ENCODE measurements at regions not wholly inside any gene's neighbourhood (a gene's known extent, or its start where the extent isn't known, plus 50 kb on each side); places are given as distances from the start of the nearest gene placed in this dataset.

- Mint-ChIP-seq H3K27me3 (no peaks in the 10 kb centered on the region), H3K4me3 (no peak overlapping the region), H3K27ac (no peak overlapping the region), H3K9me3 (ENCODE audit: low read depth) (no peaks in the 10 kb centered on the region), H3K4me1 (ENCODE audit: low read depth) (no peaks in the 10 kb centered on the region), H3K36me3 (no peaks in the 10 kb centered on the region)
Observed at GRCh38 chr10:121041499-121041898, 190.3 kb downstream of the WDR11 start.

DNA sequence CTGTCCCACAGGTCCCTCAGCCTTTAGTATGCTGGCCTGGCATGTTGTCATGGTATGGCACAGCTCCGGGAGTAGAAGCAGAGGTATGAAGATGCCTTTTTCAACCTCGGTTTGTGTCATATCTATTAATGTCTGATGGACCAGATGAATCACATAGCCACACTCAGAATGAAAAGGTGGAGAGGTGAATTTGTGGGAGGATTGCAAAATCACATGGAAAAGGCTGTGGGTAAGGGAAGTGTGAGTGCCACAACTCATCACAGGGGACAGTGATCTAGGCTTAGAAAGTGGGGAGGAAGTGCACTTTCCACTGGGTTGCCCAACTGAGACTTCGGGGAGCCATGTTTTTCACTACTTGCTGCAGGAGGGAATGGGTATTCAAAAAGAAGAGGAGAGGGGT, 190.7 kb downstream of the WDR11 start:
- Mint-ChIP-seq H3K4me3 (no peak overlapping the region), H3K27ac (no peak overlapping the region), H3K4me1 (ENCODE audit: low read depth) (no peaks in the 10 kb centered on the region), H3K36me3 (no peaks in the 10 kb centered on the region), H3K27me3 (no peaks in the 10 kb centered on the region), H3K9me3 (ENCODE audit: low read depth) (no peaks in the 10 kb centered on the region)

- H3K27ac Mint-ChIP-seq, result no peak overlapping the region
- no peaks in the 10 kb centered on the region for H3K36me3 Mint-ChIP-seq
- no peaks in the 10 kb centered on the region for H3K4me1 Mint-ChIP-seq (ENCODE audit: low read depth)
- no peaks in the 10 kb centered on the region for H3K9me3 Mint-ChIP-seq (ENCODE audit: low read depth)
- H3K4me3 Mint-ChIP-seq, result no peak overlapping the region
- no peaks in the 10 kb centered on the region for H3K27me3 Mint-ChIP-seq
Observed at GRCh38 chr10:121042342-121042741, 191.2 kb downstream of the WDR11 start.

- no peak overlapping the region for H3K4me3 Mint-ChIP-seq
- no peaks in the 10 kb centered on the region for H3K36me3 Mint-ChIP-seq
- no peaks in the 10 kb centered on the region for H3K4me1 Mint-ChIP-seq (ENCODE audit: low read depth)
- H3K27me3 Mint-ChIP-seq, result peaks cover 1% of the 10 kb centered on the region
- no peaks in the 10 kb centered on the region for H3K9me3 Mint-ChIP-seq (ENCODE audit: low read depth)
- H3K27ac Mint-ChIP-seq, result no peak overlapping the region
Observed at GRCh38 chr10:121043124-121043849, 192.1 kb downstream of the WDR11 start.

DNA sequence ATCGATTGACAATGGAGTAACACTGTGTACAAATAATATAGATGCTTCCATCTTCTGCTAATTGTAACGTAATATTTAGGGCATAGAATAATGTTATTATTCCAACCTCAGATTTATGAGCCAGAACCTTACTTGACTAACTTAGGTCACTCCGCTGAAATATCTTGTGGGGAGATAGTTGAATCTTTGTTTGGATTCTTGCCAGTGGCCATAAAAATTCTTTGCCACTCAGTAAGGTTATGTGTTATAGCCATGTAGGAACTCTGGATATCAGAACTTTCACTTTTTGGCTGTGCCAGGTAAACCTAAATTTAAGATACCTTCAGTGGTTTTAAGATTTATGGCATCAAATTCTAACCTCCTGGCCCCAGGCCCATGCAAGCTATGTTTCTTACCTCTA, 197.6 kb downstream of the WDR11 start:
- Mint-ChIP-seq H3K9me3 (ENCODE audit: low read depth) (no peaks in the 10 kb centered on the region), H3K4me1 (ENCODE audit: low read depth) (no peaks in the 10 kb centered on the region), H3K27ac (no peak overlapping the region), H3K4me3 (no peak overlapping the region), H3K36me3 (no peaks in the 10 kb centered on the region), H3K27me3 (peaks cover 1% of the 10 kb centered on the region)

GRCh38 chr10:121049489-121049888, 198.3 kb downstream of the WDR11 start:
- Mint-ChIP-seq H3K27me3 (peaks cover 1% of the 10 kb centered on the region), H3K36me3 (no peaks in the 10 kb centered on the region), H3K4me1 (ENCODE audit: low read depth) (no peaks in the 10 kb centered on the region), H3K27ac (no peak overlapping the region), H3K4me3 (no peak overlapping the region), H3K9me3 (ENCODE audit: low read depth) (no peaks in the 10 kb centered on the region)

- H3K27ac Mint-ChIP-seq, result no peak overlapping the region
- H3K4me3 Mint-ChIP-seq, result no peak overlapping the region
- H3K4me1 Mint-ChIP-seq (ENCODE audit: low read depth), result no peaks in the 10 kb centered on the region
- no peaks in the 10 kb centered on the region for H3K9me3 Mint-ChIP-seq (ENCODE audit: low read depth)
- no peaks in the 10 kb centered on the region for H3K36me3 Mint-ChIP-seq
- H3K27me3 Mint-ChIP-seq, result peaks cover 1% of the 10 kb centered on the region
Observed at GRCh38 chr10:121049923-121050322, 198.8 kb downstream of the WDR11 start.

DNA sequence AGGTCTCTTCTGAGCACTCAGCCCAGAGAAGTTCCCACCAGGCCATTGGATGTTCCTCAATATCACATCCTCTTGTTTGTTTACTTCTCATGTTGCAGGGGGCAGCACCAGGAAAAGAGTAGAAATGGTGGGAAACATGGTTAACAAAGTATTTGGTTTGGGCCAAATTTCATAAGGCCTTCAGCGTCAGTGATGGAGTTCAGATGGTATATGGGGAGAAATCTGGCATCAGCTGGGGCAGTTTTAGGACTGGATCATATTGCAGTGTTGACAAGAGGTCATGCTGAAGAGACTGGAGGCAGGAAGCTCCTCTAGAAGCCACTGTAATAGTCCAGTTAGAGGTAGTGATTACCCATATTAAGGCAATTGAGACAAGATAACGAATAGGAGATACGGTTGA, 200.0 kb downstream of the WDR11 start:
- H3K9me3 Mint-ChIP-seq (ENCODE audit: low read depth), result no peaks in the 10 kb centered on the region
- H3K4me1 Mint-ChIP-seq (ENCODE audit: low read depth), result no peaks in the 10 kb centered on the region
- peaks cover 1% of the 10 kb centered on the region for H3K27me3 Mint-ChIP-seq
- H3K27ac Mint-ChIP-seq, result no peak overlapping the region
- H3K36me3 Mint-ChIP-seq, result no peaks in the 10 kb centered on the region
- H3K4me3 Mint-ChIP-seq, result no peak overlapping the region

DNA sequence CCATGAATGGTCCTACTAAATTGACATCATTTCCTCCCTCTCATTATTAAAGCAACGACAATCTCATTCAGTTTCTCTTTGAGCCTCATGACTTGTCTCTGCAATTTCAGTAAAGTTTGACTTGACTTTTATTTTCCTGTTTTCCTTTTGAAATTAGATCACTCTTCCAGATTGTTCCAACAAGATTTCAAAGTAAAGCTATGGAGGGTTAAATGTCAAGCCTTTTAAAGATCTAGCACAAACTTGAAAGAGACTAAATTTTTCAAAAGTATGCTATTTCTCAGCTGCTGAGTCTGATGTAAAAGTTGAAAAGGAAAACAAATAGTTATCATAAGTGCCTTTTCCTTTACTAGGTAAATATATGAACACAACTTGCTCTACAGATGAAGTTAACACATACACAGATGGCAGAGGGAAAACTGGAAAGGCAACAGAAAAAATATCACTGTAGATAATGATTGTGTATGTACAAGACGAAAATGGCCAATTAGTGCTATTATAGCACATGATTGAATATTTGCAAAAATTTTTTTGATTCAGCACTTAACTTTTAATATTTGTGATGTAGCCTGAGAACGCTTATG, 200.6 kb downstream of the WDR11 start:
- H3K36me3 Mint-ChIP-seq, result no peaks in the 10 kb centered on the region
- H3K27ac Mint-ChIP-seq, result no peak overlapping the region
- H3K27me3 Mint-ChIP-seq, result peaks cover 1% of the 10 kb centered on the region
- no peak overlapping the region for H3K4me3 Mint-ChIP-seq
- no peaks in the 10 kb centered on the region for H3K4me1 Mint-ChIP-seq (ENCODE audit: low read depth)
- H3K9me3 Mint-ChIP-seq (ENCODE audit: low read depth), result no peaks in the 10 kb centered on the region

DNA sequence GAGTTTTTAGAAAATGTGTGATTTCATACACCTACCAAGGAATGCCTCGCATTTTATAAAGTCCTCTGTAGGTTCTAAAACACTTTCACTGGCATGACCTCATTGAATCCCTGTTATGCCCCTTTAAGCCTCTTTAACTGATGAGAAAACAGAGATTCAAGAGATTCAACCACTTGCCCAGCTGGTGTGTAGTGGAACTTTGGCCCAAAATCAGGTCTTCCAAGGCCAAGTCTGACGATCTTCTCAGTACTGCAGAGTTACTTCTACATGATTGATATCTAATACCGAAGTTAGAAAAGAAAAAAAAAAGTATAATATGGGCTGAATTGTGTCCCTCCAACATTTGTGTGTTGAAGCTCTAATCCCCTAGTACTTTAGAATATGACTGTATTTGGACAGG, 202.0 kb downstream of the WDR11 start:
- H3K4me3 Mint-ChIP-seq, result no peak overlapping the region
- no peaks in the 10 kb centered on the region for H3K27me3 Mint-ChIP-seq
- H3K4me1 Mint-ChIP-seq (ENCODE audit: low read depth), result no peaks in the 10 kb centered on the region
- H3K27ac Mint-ChIP-seq, result no peak overlapping the region
- H3K36me3 Mint-ChIP-seq, result no peaks in the 10 kb centered on the region
- no peaks in the 10 kb centered on the region for H3K9me3 Mint-ChIP-seq (ENCODE audit: low read depth)

DNA sequence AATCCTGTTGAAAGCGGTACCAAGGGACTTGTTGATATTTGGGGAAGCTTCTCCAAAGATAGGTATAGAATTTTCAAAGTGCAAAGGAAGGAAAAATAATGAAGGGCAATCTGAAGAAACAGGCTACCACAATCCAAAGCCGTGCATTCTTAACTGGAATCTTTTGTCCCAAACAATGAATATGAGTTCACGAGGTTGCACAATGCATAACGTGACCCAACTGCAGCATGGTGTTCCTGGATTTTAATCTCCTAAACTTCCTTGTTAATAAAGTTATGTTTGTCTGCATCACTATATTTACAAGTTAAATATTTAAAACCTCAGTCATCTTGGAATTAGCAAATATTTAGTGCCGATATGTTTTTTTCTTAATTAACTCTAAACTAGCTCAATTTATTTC, 203.7 kb downstream of the WDR11 start:
- Mint-ChIP-seq H3K27ac (no peak overlapping the region), H3K4me1 (ENCODE audit: low read depth) (no peaks in the 10 kb centered on the region), H3K36me3 (no peaks in the 10 kb centered on the region), H3K27me3 (peaks cover 1% of the 10 kb centered on the region), H3K4me3 (no peak overlapping the region), H3K9me3 (ENCODE audit: low read depth) (no peaks in the 10 kb centered on the region)

- Mint-ChIP-seq H3K9me3 (ENCODE audit: low read depth) (no peaks in the 10 kb centered on the region), H3K27me3 (peaks cover 1% of the 10 kb centered on the region), H3K27ac (no peak overlapping the region), H3K4me1 (ENCODE audit: low read depth) (no peaks in the 10 kb centered on the region), H3K36me3 (no peaks in the 10 kb centered on the region), H3K4me3 (no peak overlapping the region)
Observed at GRCh38 chr10:121057269-121057668, 206.1 kb downstream of the WDR11 start.

GRCh38 chr10:121058082-121058481, 206.9 kb downstream of the WDR11 start:
- no peaks in the 10 kb centered on the region for H3K4me1 Mint-ChIP-seq (ENCODE audit: low read depth)

GRCh38 chr10:121059351-121059750, 208.2 kb downstream of the WDR11 start:
- Mint-ChIP-seq H3K4me1 (ENCODE audit: low read depth) (no peaks in the 10 kb centered on the region), H3K4me3 (no peak overlapping the region), H3K9me3 (ENCODE audit: low read depth) (no peaks in the 10 kb centered on the region), H3K27ac (no peak overlapping the region), H3K27me3 (peaks cover 1% of the 10 kb centered on the region), H3K36me3 (no peaks in the 10 kb centered on the region)

More at GRCh38 chr10:121058082-121058481, 206.9 kb downstream of the WDR11 start:
- H3K4me3 Mint-ChIP-seq, result no peak overlapping the region
- no peaks in the 10 kb centered on the region for H3K9me3 Mint-ChIP-seq (ENCODE audit: low read depth)
- H3K36me3 Mint-ChIP-seq, result no peaks in the 10 kb centered on the region
- peaks cover 1% of the 10 kb centered on the region for H3K27me3 Mint-ChIP-seq
- H3K27ac Mint-ChIP-seq, result no peak overlapping the region

- H3K4me3 Mint-ChIP-seq, result no peak overlapping the region
- H3K9me3 Mint-ChIP-seq (ENCODE audit: low read depth), result no peaks in the 10 kb centered on the region
- no peak overlapping the region for H3K27ac Mint-ChIP-seq
- no peaks in the 10 kb centered on the region for H3K36me3 Mint-ChIP-seq
- no peaks in the 10 kb centered on the region for H3K4me1 Mint-ChIP-seq (ENCODE audit: low read depth)
- H3K27me3 Mint-ChIP-seq, result peaks cover 1% of the 10 kb centered on the region
Observed at GRCh38 chr10:121062115-121062514, 211.0 kb downstream of the WDR11 start.

- Mint-ChIP-seq H3K4me1 (ENCODE audit: low read depth) (no peaks in the 10 kb centered on the region), H3K9me3 (ENCODE audit: low read depth) (no peaks in the 10 kb centered on the region), H3K36me3 (no peaks in the 10 kb centered on the region), H3K27ac (no peak overlapping the region), H3K4me3 (no peak overlapping the region), H3K27me3 (peaks cover 1% of the 10 kb centered on the region)
Observed at GRCh38 chr10:121063744-121064143, 212.6 kb downstream of the WDR11 start.
